ENCODE measurements at regions not wholly inside any gene's neighbourhood (a gene's known extent, or its start where the extent isn't known, plus 50 kb on each side); places are given as distances from the start of the nearest gene placed in this dataset.

DNA sequence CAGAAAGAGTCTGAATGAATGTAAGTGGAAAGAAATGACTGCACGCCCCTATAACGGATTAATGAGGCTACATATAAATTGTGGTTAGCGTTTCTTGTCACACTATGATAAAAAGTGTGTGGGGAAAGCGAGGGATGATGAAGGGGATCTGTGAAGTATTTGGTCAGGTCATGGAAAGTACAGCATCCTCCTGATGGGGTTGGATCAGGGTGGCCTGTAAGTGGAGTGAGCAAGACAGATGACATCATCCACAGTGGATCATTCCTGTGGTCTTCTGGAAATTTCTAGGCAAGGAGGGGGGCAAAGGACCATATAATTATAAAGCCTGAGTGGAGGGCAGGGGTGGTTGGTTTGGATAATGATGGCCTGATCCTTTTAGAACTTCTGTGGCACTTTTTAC is 606.0 kb downstream of the INHBA start:
- TF ChIP-seq, protein P1, sequence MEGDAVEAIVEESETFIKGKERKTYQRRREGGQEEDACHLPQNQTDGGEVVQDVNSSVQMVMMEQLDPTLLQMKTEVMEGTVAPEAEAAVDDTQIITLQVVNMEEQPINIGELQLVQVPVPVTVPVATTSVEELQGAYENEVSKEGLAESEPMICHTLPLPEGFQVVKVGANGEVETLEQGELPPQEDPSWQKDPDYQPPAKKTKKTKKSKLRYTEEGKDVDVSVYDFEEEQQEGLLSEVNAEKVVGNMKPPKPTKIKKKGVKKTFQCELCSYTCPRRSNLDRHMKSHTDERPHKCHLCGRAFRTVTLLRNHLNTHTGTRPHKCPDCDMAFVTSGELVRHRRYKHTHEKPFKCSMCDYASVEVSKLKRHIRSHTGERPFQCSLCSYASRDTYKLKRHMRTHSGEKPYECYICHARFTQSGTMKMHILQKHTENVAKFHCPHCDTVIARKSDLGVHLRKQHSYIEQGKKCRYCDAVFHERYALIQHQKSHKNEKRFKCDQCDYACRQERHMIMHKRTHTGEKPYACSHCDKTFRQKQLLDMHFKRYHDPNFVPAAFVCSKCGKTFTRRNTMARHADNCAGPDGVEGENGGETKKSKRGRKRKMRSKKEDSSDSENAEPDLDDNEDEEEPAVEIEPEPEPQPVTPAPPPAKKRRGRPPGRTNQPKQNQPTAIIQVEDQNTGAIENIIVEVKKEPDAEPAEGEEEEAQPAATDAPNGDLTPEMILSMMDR (IDR thresholded peaks at IDR 0.05 in 8 of 11, conservative IDR thresholded peaks at IDR 0.05 in 3 of 11), result no peak
- TF ChIP-seq POLR2AphosphoS5 (IDR thresholded peaks at IDR 0.05) (no peak), POLR2A (IDR thresholded peaks at IDR 0.05) (no peak)
